Medulla oblongata (tissue), 1 donor: ENCODE measurements at regions not wholly inside any gene's neighbourhood (a gene's known extent, or its start where the extent isn't known, plus 50 kb on each side); places are given as distances from the start of the nearest gene placed in this dataset.

Source experiments
- DNase-seq: peaks from one replicate; pipeline ENCODE4 v3.0.0-alpha.2; 2015; ENCODE audit errors: extremely low spot score

DNA sequence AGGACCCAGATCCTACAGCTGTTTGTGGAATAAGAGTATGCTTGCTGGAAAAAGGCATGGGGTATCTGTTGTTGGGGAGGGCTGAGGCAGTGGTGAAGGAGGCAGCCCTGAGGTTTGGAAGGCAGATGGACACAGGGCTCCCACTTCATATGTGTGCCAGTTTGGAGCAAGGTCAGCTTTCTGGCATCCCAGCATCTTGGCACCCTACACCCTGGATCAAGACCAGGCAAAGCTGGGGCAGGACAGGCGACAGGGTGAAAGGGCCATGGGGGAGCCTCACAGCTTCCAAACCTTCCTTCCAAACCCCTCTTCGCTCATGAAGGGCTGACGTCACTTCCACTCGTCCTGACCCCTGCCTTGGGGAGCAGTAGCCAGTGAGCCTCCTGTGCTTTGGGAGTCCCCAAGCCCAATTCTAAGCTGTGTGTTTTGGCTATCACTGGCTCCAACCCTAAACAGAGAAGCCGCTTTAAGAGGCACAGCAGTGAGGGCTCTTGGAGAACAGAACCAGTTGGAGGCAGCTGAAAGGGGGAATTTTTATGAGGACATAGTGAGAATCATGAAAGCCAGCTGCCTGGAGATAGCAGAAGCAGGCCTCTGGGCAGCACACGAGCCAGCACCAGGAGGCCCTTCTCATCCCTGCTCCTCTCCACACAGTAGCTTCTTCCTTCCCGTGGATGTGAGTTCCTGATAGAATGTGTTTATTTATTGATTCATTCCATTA, 448.6 kb upstream of the CDH4 start:
- DNase-seq, result no peak

GRCh38 chr20:60804240-60804917, 447.7 kb upstream of the CDH4 start:
- no peak for DNase-seq

DNA sequence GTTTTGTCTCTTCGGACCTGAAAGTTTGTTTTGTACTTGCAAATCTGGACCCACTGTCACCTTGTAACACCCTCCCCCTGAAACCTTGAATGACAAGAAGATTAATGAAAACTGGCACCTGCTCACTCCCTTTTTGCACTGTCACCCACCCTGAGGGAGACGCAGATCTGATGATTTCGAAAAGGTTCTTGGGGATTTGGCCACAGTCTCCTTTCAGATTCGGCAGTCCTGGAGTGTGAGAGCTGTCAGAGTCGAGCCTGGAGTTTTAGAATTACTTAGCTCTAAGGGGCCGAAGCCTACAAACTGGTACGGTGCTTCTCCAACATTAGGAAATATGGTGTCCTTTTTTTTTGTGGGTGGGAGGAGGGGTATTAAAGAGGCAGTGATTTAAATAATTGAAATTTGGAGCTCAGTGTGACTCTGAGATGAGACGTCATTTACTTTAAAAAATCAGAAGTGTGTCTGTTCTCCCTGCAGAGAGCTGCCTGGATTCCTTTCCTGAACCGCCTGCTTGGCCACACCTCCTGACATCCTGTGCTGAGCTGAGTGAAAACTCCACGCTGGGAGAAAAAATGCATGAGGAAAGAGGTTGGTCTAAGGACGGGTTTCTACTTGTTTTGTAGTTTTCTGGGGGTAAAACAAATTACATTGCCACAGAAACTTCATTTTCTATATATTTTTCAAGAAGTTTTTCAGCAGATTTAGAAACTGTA, 447.0 kb upstream of the CDH4 start:
- DNase-seq, result no peak

- DNase-seq, result no peak
Observed at GRCh38 chr20:60806354-60806753, 445.7 kb upstream of the CDH4 start.

GRCh38 chr20:60806824-60807223, 445.2 kb upstream of the CDH4 start:
- no peak for DNase-seq

- DNase-seq, result no peak
Observed at GRCh38 chr20:60808003-60808672, 443.9 kb upstream of the CDH4 start.

- DNase-seq, result no peak
Observed at GRCh38 chr20:60808701-60809100, 443.4 kb upstream of the CDH4 start.

DNA sequence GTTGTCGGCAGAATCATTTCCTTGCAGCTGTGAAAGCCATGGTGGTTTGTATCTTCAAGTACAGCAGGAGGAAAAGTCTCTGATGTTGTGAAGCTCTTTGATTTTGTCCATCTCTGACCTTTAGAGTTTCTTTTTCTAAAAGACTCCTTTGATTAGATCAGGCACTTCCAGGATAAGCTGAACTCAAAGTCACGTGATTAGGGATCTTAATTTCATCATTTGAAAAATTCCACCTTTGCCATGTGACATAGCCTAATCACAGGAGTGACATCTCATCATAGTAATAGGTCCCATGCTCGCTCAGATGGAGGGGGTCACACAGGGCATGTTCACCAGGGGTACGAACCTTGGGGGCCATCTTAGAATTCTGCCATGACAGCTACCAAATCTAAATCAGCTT, 441.5 kb upstream of the CDH4 start:
- DNase-seq, result no peak

GRCh38 chr20:60812561-60812960, 439.5 kb upstream of the CDH4 start:
- DNase-seq, result no peak

GRCh38 chr20:60813066-60813465, 439.0 kb upstream of the CDH4 start:
- DNase-seq, result no peak

- no peak for DNase-seq
Observed at GRCh38 chr20:60815656-60816055, 436.4 kb upstream of the CDH4 start.

DNA sequence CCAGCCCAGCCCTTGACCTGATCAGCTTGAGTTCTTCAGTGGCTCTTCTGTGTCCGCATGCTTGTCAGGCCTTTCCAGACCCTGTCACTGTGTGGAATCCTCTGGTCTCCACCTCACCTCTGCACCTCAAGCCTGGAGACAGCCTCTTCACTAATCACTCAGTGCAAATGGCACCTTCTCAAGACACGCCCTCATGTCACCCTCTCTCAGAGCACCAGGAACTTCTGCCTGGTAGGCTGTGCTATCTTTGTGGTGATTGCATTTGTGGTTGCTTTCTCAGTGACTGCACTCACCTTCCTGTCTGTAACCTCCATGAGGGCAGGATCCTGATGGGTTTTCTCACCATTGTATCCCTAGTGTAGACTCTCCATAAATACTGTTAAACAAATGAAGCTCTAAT, 435.2 kb upstream of the CDH4 start:
- no peak for DNase-seq

DNA sequence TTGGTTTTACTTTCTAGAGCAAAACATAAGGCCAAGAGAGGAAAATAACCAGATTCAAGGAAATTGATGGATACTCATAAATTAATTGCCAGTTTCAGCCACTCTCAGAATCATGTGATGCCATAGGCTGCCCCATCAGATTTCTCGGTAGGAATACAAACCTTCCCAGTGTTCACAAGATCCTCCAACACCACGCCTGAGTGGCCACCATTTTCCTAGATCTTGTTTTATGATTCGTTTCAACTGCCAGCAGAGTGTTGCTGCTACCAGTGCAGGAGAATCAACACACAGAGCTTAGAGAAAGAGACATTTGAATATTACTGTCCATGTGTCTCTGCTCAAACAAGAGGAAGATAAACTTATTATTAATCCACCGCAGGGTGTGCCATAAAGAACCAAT, 434.2 kb upstream of the CDH4 start:
- no peak for DNase-seq

- DNase-seq, result no peak
Observed at GRCh38 chr20:60819511-60819910, 432.6 kb upstream of the CDH4 start.

GRCh38 chr20:60820149-60820548, 431.9 kb upstream of the CDH4 start:
- DNase-seq, result no peak

DNA sequence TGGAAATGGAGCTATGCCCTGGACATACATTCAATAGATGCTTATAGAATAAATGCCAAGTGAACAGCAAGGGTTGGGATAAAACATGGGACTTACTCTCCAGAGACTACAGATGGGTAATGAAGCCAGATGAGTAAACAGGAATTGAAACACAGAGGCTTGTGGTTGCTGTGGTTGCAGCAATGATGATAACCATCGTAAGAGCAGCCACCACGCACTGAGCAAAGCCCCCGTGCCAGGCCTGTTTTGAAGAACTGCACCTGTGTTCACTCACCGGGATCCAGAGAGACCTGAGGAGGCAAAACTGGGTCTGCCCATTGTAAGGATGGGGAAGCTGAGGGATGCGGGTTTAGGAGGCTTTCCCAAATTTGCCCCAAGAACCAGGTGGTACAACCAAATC, 431.1 kb upstream of the CDH4 start:
- no peak for DNase-seq

DNA sequence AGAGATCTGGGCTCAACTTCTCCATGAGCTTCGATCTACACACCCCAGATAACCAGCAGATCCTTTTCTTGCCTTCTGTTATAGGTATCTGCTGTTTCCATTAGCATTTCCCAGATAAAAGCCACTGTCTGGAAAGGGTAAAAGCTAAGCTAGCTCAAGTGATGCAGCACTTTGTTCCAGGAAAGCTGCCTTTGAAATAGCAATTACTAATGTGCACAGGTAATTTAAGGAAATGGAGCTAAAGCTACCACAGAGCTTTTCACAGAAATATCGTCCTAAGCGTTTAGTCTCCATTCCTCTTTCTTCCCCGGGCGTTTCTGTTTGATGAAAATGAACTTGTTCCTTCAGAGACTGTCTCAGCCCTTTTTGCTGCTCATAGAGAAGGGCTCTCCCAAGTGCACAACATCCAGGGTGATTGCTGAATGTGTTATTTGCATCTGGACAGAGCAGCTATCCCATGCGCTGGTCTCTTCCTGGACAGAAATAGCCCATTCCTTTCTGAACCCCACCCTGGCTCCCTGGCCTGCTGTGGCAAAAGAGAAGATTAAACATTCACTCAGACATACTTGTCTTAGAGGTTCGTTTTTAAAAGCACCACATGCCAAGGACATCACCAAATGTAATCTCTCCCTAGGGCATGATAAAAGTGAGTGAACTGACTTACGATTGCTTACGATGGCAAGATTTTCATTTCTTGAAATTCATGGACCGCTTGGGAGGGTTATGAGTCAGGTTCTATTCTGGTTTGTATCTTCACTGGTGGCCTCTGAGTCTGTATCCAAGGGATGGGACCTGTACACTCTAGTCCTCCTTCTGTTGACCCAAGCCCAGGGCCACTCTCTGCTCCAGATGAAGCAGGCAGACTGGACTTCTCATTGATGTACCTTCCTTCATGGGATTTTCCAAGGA, 429.1 kb upstream of the CDH4 start:
- DNase-seq, result no peak

DNA sequence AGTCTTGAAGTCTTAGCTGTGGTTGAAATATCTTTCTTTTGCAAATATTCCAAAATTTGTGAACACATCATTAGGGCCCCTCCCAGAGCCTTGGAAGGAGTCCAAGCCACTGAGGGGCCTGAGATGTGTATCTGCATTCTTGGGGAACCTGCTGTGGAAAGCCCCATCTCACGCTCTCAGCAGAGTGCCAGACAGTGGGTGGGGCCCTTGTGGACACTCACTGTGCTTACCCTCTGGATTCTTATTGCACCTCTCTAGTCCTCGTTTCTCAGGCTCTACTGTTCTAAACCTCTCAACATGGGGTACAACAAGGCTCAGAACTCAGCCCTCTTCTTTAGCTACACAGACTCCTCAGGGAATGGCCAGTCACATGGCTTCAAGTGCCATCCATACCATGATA, 416.2 kb upstream of the CDH4 start:
- no peak for DNase-seq

GRCh38 chr20:60837173-60837770, 414.8 kb upstream of the CDH4 start:
- no peak for DNase-seq

DNA sequence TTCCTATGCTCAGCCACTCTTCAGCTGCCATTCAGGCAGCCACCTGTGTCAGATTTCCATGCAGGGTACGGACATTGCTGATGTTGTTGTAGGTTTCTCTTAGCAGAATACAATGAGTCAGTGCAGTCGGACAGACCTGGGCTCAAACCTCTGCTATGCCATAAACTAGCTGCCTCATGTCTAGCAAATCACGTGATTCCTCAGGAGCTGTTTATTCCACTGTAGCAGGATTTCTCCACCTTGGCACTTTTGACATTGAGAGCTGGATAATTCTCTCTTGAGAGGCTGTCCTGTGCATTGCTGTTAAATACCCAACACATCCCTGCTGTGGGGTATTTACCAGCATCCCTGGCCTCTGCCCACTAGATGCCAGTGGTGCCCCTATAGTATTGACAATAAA, 413.8 kb upstream of the CDH4 start:
- no peak for DNase-seq

GRCh38 chr20:60840971-60841370, 411.1 kb upstream of the CDH4 start:
- no peak for DNase-seq
